ENCODE measurements at regions not wholly inside any gene's neighbourhood (a gene's known extent, or its start where the extent isn't known, plus 50 kb on each side); places are given as distances from the start of the nearest gene placed in this dataset.
"Not testable (repeated sequence)": the region's sequence is repeated elsewhere in the genome, so short reads cannot be mapped to it uniquely, and the experiment has no call there.

DNA sequence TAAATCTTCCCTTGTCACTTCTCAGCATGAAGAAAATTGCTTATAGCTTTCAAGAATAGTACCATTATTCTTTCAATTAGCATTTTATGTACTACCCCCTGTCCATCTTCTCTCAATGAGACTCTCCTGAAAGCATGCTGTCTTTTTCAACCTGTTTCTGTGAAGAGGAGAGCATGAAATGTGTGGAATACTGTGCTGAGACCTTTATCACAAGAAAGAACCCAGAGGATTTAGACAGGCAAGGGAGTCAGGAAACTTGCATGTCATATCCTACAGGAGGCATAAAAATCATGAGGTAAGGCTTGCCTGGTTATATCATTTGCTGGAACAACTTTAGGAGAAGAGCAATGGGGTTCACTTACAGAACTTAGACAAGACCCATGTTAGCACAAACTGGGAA lies 56.7 kb upstream of the LPAR1 start:
- DNase-seq (no peak), ATAC-seq (no peak)
- Histone ChIP-seq H3K4me3 (no peak overlapping the region), H3K36me3 (ENCODE audit: low read depth) (no peaks in the 10 kb centered on the region), H3K9me3 (no peaks in the 10 kb centered on the region), H3K4me1 (ENCODE audit: low read depth) (no peaks in the 10 kb centered on the region)
- TF ChIP-seq, protein P1, sequence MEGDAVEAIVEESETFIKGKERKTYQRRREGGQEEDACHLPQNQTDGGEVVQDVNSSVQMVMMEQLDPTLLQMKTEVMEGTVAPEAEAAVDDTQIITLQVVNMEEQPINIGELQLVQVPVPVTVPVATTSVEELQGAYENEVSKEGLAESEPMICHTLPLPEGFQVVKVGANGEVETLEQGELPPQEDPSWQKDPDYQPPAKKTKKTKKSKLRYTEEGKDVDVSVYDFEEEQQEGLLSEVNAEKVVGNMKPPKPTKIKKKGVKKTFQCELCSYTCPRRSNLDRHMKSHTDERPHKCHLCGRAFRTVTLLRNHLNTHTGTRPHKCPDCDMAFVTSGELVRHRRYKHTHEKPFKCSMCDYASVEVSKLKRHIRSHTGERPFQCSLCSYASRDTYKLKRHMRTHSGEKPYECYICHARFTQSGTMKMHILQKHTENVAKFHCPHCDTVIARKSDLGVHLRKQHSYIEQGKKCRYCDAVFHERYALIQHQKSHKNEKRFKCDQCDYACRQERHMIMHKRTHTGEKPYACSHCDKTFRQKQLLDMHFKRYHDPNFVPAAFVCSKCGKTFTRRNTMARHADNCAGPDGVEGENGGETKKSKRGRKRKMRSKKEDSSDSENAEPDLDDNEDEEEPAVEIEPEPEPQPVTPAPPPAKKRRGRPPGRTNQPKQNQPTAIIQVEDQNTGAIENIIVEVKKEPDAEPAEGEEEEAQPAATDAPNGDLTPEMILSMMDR (IDR thresholded peaks at IDR 0.05) = no peak
- intact Hi-C loops (cut with DNase I, micrococcal nuclease) = no loop called here

DNA sequence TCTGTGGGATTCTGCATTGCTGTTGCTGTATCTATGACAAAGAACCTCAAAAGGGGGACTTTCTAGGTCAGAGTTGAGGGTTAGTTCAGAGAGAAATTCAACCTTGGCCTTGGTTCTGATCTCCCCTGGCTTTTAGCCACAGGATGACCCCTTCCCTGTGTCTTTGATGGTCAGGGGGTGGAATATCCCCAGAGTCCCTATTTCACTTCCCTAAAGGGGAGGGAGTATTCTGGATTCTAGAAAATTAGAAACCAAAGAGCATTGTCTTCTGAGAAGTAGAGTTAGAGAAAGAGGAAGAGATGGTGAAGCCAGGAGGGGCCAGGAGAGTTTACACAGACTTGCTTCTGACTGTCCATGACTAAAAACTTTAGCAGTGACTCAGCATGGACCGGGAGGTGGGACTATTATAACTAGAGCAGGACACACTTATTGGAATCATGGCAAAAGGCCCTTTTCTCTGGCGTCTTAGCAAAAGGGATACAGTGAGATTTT lies 56.2 kb upstream of the LPAR1 start:
- intact Hi-C loops (cut with DNase I, micrococcal nuclease) = no loop called here
- H3K4me3 ChIP-seq = no peak overlapping the region
- TF ChIP-seq, protein P1 (IDR thresholded peaks at IDR 0.05) = no peak
- H3K4me1 ChIP-seq (ENCODE audit: low read depth) = no peaks in the 10 kb centered on the region
- no peaks in the 10 kb centered on the region for H3K36me3 ChIP-seq (ENCODE audit: low read depth)
- peak; percentile 63 for ATAC-seq
- peak in 1 of 3 donors; percentile 27 for DNase-seq
- H3K9me3 ChIP-seq = no peaks in the 10 kb centered on the region

DNA sequence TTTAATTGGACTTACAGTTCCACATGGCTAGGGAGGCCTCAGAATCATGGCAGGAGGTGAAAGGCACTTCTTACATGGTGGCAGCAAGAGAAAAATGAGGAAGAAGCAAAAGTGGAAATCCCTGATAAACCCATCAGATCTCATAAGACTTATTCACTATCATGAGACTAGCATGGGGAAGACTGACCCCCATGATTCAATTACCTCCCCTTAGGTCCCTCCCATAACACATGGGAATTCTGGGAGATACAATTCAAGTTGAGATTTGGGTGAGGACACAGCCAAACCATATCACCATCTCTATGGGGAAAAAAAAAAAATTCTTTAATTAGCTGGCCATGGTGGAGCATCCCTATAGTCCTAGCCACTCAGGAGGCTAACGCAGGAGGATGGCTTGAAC lies 53.9 kb upstream of the LPAR1 start:
- not testable (repeated sequence) for ATAC-seq

More for the DNA sequence above, 53.9 kb upstream of the LPAR1 start:
- H3K36me3 ChIP-seq (ENCODE audit: low read depth); DNase-seq; intact Hi-C loops (cut with DNase I, micrococcal nuclease); H3K4me3 ChIP-seq; H3K9me3 ChIP-seq; H3K4me1 ChIP-seq (ENCODE audit: low read depth): not testable (repeated sequence)

Small RNAs in the stretch of these regions (microRNA-seq; reads per million reads assigned to microRNA genes)
- 0.70 reads per million for gene MIR7702

Measured in mucosa of descending colon (tissue), 3 donors.